ENCODE measurements at regions not wholly inside any gene's neighbourhood (a gene's known extent, or its start where the extent isn't known, plus 50 kb on each side); places are given as distances from the start of the nearest gene placed in this dataset.
"Not testable (repeated sequence)": the region's sequence is repeated elsewhere in the genome, so short reads cannot be mapped to it uniquely, and the experiment has no call there.

GRCh38 chr4:151522866-151523519 lies 114.0 kb downstream of the FHIP1A start:
- no peak for DNase-seq

DNA sequence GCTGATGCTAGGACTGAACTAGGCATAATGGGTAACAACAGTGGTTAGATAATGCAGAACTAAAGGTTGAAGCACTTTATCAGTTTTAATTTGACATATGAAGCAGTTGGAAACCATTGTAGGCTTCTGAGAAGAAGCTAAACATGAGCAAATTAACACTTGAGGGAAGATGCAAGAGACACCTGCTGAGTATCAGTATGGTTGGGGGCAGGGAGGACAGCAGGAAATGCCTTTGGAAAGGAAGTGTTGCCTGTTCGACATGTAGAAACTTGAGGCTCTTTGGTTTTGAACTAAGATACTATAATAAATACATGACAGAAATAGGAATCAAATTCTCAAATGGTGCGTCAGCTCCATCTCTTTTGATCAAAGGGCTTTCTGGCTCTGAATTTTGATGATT lies 115.6 kb downstream of the FHIP1A start:
- DNase-seq, result no peak

DNA sequence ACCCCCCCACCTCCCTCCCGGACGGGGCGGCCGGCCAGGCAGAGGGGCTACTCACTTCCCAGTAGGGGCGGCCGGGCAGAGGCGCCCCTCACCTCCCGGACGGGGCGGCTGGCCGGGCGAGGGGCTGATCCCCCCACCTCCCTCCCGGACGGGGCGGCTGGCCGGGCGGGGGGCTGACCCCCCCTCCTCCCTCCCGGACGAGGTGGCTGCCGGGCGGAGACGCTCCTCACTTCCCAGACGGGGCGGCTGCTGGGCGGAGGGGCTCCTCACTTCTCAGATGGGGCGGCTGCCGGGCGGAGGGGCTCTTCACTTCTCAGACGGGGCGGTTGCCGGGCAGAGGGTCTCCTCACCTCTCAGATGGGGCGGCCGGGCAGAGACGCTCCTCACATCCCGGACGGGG lies 117.5 kb downstream of the FHIP1A start:
- DNase-seq, result not testable (repeated sequence)

DNA sequence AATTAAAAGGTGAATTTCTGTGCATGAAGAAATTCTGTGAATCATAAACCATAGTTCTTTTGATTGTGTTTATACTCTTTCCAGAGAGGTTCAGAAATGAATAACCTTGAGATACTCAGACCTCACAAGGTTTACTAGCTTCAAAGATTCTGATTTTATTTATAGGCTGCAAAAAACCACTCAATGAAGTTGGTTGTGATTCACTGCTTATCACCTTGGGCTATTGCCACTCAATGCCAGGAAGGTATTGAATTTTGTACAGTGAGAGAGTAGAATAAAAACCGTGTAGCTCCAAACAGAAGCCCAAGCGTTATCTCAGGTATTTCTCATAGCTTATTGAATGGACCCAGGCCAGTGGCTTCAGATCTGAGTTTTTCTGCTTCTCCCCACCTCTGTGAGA lies 118.7 kb downstream of the FHIP1A start:
- no peak for DNase-seq

DNA sequence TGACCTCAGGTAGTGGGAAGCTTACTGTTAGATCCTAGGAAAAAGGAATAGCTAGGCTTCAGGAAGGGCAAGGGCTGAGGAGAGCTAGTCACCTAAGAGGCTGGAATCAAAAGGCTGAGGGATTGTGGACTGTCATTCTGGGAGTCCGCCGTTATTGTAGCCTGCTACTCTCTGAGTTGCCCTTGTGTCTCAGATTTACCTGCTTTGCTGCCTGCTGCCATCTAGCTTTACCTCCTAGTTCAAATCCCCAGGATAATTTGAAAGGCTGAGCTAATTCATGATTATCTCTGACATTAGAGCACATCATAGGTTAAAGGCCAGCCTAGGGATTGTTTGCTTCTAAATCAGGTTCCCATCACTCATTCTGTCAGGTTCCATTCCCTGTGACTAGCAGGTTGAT lies 120.2 kb downstream of the FHIP1A start:
- DNase-seq, result no peak

- DNase-seq, result no peak
Measured at GRCh38 chr4:151530230-151530629, 121.3 kb downstream of the FHIP1A start.

GRCh38 chr4:151530783-151531182 lies 121.8 kb downstream of the FHIP1A start:
- DNase-seq, result no peak

DNA sequence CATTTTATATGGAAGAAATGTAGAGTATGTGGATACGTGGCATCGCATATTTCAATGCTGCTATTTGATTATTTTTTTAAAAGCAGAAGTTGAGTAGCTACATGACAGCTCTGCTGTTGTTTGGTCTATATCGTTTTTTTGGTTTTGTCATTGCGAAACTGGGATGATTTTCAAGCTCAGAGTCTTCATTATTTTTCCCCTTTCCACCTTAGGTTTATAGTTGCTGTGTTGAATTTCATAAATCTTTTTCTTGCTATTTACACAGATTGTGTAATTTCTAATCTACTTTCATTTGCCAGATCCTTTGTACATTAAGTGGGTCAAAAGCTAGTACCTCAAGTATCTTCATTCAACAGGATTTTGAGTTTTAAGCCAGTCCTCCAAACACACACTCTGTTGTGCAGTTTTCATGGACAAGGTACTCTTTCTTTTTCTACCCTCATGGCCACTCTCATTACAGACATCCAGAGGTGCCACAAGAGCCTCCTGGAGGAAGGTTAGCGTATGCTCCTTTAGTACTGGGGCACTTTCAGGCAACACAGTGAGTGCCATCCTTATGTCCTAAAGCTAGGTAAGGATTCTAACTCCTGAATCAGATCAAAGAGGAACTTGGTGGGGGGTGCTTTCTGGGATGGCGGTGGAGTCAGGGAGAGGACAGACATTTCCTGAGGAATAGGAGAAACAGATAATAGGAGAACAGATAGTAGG lies 123.2 kb downstream of the FHIP1A start:
- no peak for DNase-seq

GRCh38 chr4:151534195-151534594 lies 125.2 kb downstream of the FHIP1A start:
- no peak for DNase-seq

- DNase-seq, result no peak
Measured at GRCh38 chr4:151535366-151535765, 126.4 kb downstream of the FHIP1A start.

- no peak for DNase-seq
Measured at GRCh38 chr4:151537687-151538086, 128.7 kb downstream of the FHIP1A start.

DNA sequence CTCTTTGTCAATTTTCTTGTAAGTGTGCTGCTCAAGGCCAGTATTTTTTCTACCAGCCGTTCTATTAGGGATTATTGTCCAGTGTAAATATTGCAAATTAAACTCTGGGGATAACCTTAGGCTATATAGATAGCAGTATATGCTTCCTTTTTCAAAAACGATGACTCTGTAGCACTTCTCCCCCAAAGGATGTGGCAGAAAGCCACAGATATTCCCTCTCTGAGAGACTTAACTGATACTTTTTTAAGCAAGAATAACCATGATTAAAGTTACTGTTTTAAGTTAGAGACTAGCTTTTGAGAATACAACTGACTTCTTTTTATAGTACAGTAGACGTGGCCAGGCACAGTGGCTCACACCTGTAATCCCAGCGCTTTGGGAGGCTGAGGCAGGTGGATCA lies 130.0 kb downstream of the FHIP1A start:
- DNase-seq, result no peak

GRCh38 chr4:151540728-151541388 lies 131.9 kb downstream of the FHIP1A start:
- no peak for DNase-seq

DNA sequence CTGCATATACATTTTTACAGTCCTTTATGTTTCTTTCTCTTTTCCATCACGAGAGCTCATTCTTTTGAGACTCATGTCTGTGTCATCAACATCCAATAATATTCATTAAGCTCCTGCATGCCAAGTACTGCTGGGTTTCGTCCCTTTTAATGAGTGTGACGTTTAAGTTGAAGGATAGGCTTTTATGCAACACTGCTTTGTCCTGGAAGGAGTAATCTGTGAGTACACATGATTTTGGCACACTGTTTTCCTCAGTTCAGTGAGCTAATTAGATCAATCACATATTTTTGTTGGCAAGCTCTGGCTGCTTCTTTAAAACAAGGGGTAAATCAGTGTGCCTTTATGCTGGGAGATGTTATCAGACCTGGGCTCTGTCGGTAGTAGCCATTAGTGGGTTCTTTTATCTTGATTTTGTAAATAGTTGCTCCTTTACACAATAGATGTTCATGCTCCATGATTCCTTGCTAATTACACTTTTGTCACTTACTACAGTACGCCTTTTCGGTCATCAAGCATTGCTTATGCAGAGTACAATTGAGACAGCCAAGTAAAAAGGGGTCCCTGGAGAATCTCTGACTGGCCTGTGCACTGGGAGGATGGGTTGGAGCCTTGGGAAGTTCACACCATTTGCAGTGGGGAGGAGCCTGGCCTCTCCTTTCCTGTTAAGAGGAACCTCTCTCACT lies 132.6 kb downstream of the FHIP1A start:
- no peak for DNase-seq

DNA sequence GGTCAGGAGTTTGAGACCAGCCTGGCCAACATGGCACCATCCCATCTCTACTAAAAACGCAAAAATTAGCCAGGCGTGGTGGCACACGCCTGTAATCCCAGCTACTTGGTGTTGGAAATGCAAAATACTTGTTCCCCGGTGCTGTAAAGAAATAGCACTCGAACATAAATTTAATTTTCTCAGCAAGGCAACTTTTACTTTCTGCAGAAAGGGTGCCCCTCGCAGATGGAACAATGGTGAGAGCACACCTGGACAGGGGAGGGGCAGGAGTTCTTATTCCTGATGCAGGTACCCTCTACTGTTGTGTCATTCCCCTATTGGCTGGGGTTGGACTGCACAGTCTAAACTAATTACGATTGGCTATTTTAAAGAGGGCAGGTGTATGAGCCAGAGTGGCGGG lies 139.7 kb downstream of the FHIP1A start:
- DNase-seq, result no peak

GRCh38 chr4:151549378-151549777 lies 140.4 kb downstream of the FHIP1A start:
- not testable (repeated sequence) for DNase-seq

DNA sequence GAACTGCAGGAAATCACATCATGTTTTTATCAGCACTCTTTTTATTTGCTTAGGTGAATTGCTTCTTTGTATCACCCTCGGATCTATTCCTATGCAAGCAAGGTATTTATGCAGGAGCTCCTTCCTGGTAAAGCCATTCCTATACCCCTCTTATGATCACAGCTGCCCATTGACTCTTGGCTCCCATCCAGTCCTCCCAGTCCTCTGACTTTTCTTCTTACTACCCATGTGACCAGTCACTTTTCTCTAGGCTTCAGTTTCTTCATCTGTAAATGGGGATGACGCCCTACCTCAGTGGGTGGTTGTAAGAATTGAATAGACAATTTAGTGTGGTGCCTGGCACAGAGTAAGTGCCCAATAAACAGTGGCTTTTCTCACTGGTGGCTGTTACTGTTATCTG lies 144.9 kb downstream of the FHIP1A start:
- no peak for DNase-seq

- no peak for DNase-seq
Measured at GRCh38 chr4:151555151-151555945, 146.4 kb downstream of the FHIP1A start.

GRCh38 chr4:151558496-151559113 lies 149.6 kb downstream of the FHIP1A start:
- no peak for DNase-seq

DNA sequence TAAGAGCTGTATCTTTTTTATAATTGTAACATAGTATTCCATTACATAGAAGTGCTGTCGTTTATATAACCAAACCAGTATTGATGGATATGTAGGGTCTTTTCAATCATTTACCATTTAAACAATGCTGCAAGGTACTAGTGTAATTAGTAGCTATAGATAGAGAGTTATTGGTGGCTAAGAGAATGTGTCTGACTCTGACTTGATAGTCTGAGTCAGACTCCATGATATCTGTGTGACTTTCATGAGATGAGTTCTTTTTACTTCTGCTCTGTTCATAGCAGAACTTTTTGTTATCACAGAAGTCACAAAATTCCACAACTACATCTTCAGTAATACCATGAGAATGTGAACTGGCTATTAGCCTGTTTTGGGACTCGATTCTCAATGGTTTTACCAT lies 150.6 kb downstream of the FHIP1A start:
- no peak for DNase-seq

GRCh38 chr4:151561551-151562256 lies 152.7 kb downstream of the FHIP1A start:
- DNase-seq, result no peak

GRCh38 chr4:151563194-151563593 lies 154.2 kb downstream of the FHIP1A start:
- no peak for DNase-seq
